Liver (tissue), 2 donors: ENCODE measurements at regions not wholly inside any gene's neighbourhood (a gene's known extent, or its start where the extent isn't known, plus 50 kb on each side); places are given as distances from the start of the nearest gene placed in this dataset.

Source experiments
- YY1 ChIP-seq: IDR thresholded peaks from 2 replicates; pipeline ENCODE4 v1.6.1; 2016; ENCODE audit warnings: antibody characterized with exemption, mild to moderate bottlenecking
- TF ChIP-seq, protein P1 (sequence below): fragments of 150-350 bp; IDR thresholded peaks from 2 replicates; pipeline ENCODE4 v1.5.1; 2017; ENCODE audit warnings: improper control_type of control experiment, low read depth, low read length; ENCODE audit not compliant: missing input control
- donor health status: healthy.

- TF ChIP-seq, protein P1, sequence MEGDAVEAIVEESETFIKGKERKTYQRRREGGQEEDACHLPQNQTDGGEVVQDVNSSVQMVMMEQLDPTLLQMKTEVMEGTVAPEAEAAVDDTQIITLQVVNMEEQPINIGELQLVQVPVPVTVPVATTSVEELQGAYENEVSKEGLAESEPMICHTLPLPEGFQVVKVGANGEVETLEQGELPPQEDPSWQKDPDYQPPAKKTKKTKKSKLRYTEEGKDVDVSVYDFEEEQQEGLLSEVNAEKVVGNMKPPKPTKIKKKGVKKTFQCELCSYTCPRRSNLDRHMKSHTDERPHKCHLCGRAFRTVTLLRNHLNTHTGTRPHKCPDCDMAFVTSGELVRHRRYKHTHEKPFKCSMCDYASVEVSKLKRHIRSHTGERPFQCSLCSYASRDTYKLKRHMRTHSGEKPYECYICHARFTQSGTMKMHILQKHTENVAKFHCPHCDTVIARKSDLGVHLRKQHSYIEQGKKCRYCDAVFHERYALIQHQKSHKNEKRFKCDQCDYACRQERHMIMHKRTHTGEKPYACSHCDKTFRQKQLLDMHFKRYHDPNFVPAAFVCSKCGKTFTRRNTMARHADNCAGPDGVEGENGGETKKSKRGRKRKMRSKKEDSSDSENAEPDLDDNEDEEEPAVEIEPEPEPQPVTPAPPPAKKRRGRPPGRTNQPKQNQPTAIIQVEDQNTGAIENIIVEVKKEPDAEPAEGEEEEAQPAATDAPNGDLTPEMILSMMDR = no peak
- TF ChIP-seq YY1 = no peak
Observed at GRCh38 chr6:148203970-148204369, 138.7 kb upstream of the SASH1 start.
